ENCODE measurements at regions not wholly inside any gene's neighbourhood (a gene's known extent, or its start where the extent isn't known, plus 50 kb on each side); places are given as distances from the start of the nearest gene placed in this dataset.

DNA sequence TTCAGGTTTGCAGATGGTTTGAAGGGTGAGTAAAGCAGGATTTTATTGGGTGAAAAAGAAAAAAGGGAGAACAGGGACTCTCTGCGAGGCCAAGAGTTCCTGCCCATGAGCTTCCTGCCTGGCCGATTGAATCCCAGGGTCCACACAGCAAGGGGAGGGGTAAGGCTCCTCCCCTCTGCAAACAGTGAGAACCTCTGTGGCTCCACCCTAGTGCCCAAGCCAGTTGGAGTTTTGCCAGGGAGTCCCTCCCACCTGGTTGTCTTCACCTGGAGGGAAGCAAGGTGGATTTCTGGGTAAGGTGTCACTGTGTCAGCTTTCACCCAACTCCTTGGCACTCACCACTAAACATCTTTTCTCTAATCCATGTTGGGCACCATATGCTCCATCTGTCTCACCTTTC lies 70.9 kb downstream of the PDHA2 start:
- Histone ChIP-seq H3K27ac (ENCODE audit: low read depth in 1 of 2, low read length in 2 of 2) (no peak overlapping the region), H3K36me3 (ENCODE audit: control insufficient read depth in 4 of 4, insufficient read depth in 3 of 4, low read depth in 1 of 4, low read length in 3 of 4) (no peaks in the 10 kb centered on the region), H3K4me3 (ENCODE audit: low read depth in 1 of 3, low read length in 3 of 3) (no peak overlapping the region), H3K9ac (ENCODE audit: low read depth in 1 of 2, low read length in 2 of 2) (no peak overlapping the region), H3K27me3 (ENCODE audit: control insufficient read depth in 4 of 4, insufficient read depth in 4 of 4, low read length in 3 of 4) (no peaks in the 10 kb centered on the region), H3K9me3 (ENCODE audit: control insufficient read depth in 4 of 4, low read length in 3 of 4) (no peaks in the 10 kb centered on the region), H3K4me1 (ENCODE audit: control insufficient read depth in 4 of 4, insufficient read depth in 4 of 4, low read length in 3 of 4) (no peaks in the 10 kb centered on the region)
- 50% methylated on average over 2 of the region's 2 CpGs for WGBS
- no peak for DNase-seq (ENCODE audit: low spot score)
- TF ChIP-seq JUND (IDR thresholded peaks at IDR 0.05) (no peak), FOXA1 (IDR thresholded peaks at IDR 0.05) (no peak)

DNA sequence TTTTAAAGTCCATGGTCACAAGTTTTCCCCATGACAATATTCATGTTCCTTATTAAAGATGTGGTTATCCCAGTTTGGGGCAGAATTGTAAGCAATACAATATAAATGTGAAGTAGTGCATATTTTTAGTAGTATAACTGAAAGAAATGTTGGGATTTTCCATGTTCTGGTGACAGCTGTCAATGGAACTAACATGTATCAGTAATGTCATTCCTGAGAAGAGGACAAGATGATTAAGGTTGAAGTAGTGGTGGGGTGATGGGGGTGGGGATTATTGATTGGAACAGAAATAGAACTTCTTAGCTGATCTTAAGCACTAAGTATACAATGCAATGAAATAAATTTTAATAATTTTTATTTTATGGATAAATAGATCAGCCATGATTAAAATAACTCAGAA lies 81.6 kb downstream of the PDHA2 start:
- Histone ChIP-seq H3K9ac (ENCODE audit: low read depth in 1 of 2, low read length in 2 of 2) (no peak overlapping the region), H3K4me1 (ENCODE audit: control insufficient read depth in 4 of 4, insufficient read depth in 4 of 4, low read length in 3 of 4) (no peaks in the 10 kb centered on the region), H3K27ac (ENCODE audit: low read depth in 1 of 2, low read length in 2 of 2) (no peak overlapping the region), H3K9me3 (ENCODE audit: control insufficient read depth in 4 of 4, low read length in 3 of 4) (peaks cover 0 to 2% (median 0%) of the 10 kb centered on the region in 4 donors), H3K4me3 (ENCODE audit: low read depth in 1 of 3, low read length in 3 of 3) (no peak overlapping the region), H3K27me3 (ENCODE audit: control insufficient read depth in 4 of 4, insufficient read depth in 4 of 4, low read length in 3 of 4) (no peaks in the 10 kb centered on the region), H3K36me3 (ENCODE audit: control insufficient read depth in 4 of 4, insufficient read depth in 3 of 4, low read depth in 1 of 4, low read length in 3 of 4) (no peaks in the 10 kb centered on the region)
- TF ChIP-seq, protein P1, sequence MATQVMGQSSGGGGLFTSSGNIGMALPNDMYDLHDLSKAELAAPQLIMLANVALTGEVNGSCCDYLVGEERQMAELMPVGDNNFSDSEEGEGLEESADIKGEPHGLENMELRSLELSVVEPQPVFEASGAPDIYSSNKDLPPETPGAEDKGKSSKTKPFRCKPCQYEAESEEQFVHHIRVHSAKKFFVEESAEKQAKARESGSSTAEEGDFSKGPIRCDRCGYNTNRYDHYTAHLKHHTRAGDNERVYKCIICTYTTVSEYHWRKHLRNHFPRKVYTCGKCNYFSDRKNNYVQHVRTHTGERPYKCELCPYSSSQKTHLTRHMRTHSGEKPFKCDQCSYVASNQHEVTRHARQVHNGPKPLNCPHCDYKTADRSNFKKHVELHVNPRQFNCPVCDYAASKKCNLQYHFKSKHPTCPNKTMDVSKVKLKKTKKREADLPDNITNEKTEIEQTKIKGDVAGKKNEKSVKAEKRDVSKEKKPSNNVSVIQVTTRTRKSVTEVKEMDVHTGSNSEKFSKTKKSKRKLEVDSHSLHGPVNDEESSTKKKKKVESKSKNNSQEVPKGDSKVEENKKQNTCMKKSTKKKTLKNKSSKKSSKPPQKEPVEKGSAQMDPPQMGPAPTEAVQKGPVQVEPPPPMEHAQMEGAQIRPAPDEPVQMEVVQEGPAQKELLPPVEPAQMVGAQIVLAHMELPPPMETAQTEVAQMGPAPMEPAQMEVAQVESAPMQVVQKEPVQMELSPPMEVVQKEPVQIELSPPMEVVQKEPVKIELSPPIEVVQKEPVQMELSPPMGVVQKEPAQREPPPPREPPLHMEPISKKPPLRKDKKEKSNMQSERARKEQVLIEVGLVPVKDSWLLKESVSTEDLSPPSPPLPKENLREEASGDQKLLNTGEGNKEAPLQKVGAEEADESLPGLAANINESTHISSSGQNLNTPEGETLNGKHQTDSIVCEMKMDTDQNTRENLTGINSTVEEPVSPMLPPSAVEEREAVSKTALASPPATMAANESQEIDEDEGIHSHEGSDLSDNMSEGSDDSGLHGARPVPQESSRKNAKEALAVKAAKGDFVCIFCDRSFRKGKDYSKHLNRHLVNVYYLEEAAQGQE (IDR thresholded peaks at IDR 0.05), result no peak
- TF ChIP-seq RXRA (IDR thresholded peaks at IDR 0.05) (no peak), YY1 (IDR thresholded peaks at IDR 0.05) (no peak), TAF1 (conservative IDR thresholded peaks at IDR 0.05) (no peak)
- TF ChIP-seq, protein P2, sequence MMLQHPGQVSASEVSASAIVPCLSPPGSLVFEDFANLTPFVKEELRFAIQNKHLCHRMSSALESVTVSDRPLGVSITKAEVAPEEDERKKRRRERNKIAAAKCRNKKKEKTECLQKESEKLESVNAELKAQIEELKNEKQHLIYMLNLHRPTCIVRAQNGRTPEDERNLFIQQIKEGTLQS (IDR thresholded peaks at IDR 0.05), result no peak
- DNase-seq (ENCODE audit: low spot score), result no peak

DNA sequence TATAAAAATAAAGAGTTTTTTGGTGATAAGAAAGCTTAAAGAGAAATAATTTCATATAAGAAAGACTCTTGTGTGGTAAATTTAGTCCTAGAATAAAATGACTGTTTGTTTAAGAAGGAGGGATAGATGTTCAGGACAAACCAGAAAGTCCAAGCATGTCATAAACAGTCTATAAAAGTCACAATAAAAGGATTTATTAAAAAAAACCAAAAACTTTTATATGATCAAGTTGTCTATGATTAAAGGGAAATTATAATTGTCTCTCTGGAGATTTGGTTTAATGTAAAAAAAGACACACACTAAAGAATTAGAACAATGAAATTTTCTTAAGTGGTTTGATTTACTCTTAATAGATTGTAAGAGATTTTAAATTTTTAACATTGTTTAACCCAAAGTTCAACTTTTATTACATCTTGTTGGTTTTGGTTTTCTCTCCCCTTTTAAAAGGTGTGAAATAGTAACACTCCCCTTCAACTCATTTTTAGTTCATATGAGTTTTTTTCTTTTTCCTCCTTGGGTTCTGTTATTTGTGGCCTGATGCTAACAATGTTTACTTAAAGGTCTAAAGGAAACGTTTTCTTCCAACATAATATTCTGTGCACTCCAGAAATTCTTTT lies 89.7 kb downstream of the PDHA2 start:
- Histone ChIP-seq H3K9me3 (ENCODE audit: control insufficient read depth in 4 of 4, low read length in 3 of 4) (peaks cover 0 to 2% (median 0%) of the 10 kb centered on the region in 4 donors), H3K4me3 (ENCODE audit: low read depth in 1 of 3, low read length in 3 of 3) (no peak overlapping the region), H3K9ac (ENCODE audit: low read depth in 1 of 2, low read length in 2 of 2) (no peak overlapping the region), H3K4me1 (ENCODE audit: control insufficient read depth in 4 of 4, insufficient read depth in 4 of 4, low read length in 3 of 4) (no peaks in the 10 kb centered on the region), H3K27me3 (ENCODE audit: control insufficient read depth in 4 of 4, insufficient read depth in 4 of 4, low read length in 3 of 4) (no peaks in the 10 kb centered on the region), H3K27ac (ENCODE audit: low read depth in 1 of 2, low read length in 2 of 2) (no peak overlapping the region), H3K36me3 (ENCODE audit: control insufficient read depth in 4 of 4, insufficient read depth in 3 of 4, low read depth in 1 of 4, low read length in 3 of 4) (no peaks in the 10 kb centered on the region)
- WGBS, result 35% methylated on average over 1 of the region's 1 CpG
- DNase-seq (ENCODE audit: low spot score), result no peak
- TF ChIP-seq, protein P3, sequence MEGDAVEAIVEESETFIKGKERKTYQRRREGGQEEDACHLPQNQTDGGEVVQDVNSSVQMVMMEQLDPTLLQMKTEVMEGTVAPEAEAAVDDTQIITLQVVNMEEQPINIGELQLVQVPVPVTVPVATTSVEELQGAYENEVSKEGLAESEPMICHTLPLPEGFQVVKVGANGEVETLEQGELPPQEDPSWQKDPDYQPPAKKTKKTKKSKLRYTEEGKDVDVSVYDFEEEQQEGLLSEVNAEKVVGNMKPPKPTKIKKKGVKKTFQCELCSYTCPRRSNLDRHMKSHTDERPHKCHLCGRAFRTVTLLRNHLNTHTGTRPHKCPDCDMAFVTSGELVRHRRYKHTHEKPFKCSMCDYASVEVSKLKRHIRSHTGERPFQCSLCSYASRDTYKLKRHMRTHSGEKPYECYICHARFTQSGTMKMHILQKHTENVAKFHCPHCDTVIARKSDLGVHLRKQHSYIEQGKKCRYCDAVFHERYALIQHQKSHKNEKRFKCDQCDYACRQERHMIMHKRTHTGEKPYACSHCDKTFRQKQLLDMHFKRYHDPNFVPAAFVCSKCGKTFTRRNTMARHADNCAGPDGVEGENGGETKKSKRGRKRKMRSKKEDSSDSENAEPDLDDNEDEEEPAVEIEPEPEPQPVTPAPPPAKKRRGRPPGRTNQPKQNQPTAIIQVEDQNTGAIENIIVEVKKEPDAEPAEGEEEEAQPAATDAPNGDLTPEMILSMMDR (IDR thresholded peaks at IDR 0.05; ENCODE audit: low read depth, low read length, missing input control), result no peak
- TF ChIP-seq NR2F2 (IDR thresholded peaks at IDR 0.05) (no peak), ZBTB33 (IDR thresholded peaks at IDR 0.05) (no peak), RXRA (IDR thresholded peaks at IDR 0.05) (no peak), HNF4G (IDR thresholded peaks at IDR 0.05) (no peak), YY1 (IDR thresholded peaks at IDR 0.05) (no peak), GABPA (IDR thresholded peaks at IDR 0.05 in 1 of 2, conservative IDR thresholded peaks at IDR 0.05 in 1 of 2) (no peak), TAF1 (conservative IDR thresholded peaks at IDR 0.05) (no peak), FOXA1 (IDR thresholded peaks at IDR 0.05) (no peak), RAD21 (IDR thresholded peaks at IDR 0.05) (no peak), SP1 (IDR thresholded peaks at IDR 0.05) (no peak), JUND (IDR thresholded peaks at IDR 0.05) (no peak), FOXA2 (IDR thresholded peaks at IDR 0.05) (no peak), EGR1 (IDR thresholded peaks at IDR 0.05; ENCODE audit: low read depth in 2 of 2) (no peak)
- TF ChIP-seq, protein P4, sequence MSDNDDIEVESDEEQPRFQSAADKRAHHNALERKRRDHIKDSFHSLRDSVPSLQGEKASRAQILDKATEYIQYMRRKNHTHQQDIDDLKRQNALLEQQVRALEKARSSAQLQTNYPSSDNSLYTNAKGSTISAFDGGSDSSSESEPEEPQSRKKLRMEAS (IDR thresholded peaks at IDR 0.05), result no peak
- TF ChIP-seq, protein P1 (IDR thresholded peaks at IDR 0.05), result no peak

Measured in liver (tissue), 8 donors.